ENCODE measurements at regions not wholly inside any gene's neighbourhood (a gene's known extent, or its start where the extent isn't known, plus 50 kb on each side); places are given as distances from the start of the nearest gene placed in this dataset.

- H3K36me3 ChIP-seq (ENCODE audit: control insufficient read depth in 4 of 4, insufficient read depth in 3 of 4, low read depth in 1 of 4, low read length in 3 of 4): no peaks in the 10 kb centered on the region
- no peak overlapping the region for H3K27ac ChIP-seq (ENCODE audit: low read depth in 1 of 2, low read length in 2 of 2)
- H3K9ac ChIP-seq (ENCODE audit: low read depth in 1 of 2, low read length in 2 of 2): no peak overlapping the region
- 61% methylated on average over 3 of the region's 3 CpGs for WGBS
- H3K9me3 ChIP-seq (ENCODE audit: control insufficient read depth in 4 of 4, low read length in 3 of 4): peaks cover 0 to 5% (median 0%) of the 10 kb centered on the region in 4 donors
- no peak for DNase-seq (ENCODE audit: low spot score)
- TF ChIP-seq GABPA (IDR thresholded peaks at IDR 0.05 in 1 of 2, conservative IDR thresholded peaks at IDR 0.05 in 1 of 2) (no peak), NR2F2 (IDR thresholded peaks at IDR 0.05) (no peak), FOXA2 (IDR thresholded peaks at IDR 0.05) (no peak), CTCF (IDR thresholded peaks at IDR 0.05; ENCODE audit: low read depth, low read length, missing input control) (no peak), YY1 (IDR thresholded peaks at IDR 0.05) (no peak), SP1 (IDR thresholded peaks at IDR 0.05) (no peak), RXRA (IDR thresholded peaks at IDR 0.05) (no peak), HNF4A (conservative IDR thresholded peaks at IDR 0.05) (no peak), JUND (IDR thresholded peaks at IDR 0.05) (no peak), EGR1 (IDR thresholded peaks at IDR 0.05; ENCODE audit: low read depth in 2 of 2) (no peak), FOXA1 (IDR thresholded peaks at IDR 0.05) (no peak)
- H3K4me3 ChIP-seq (ENCODE audit: low read depth in 1 of 3, low read length in 3 of 3): no peak overlapping the region
- no peaks in the 10 kb centered on the region for H3K4me1 ChIP-seq (ENCODE audit: control insufficient read depth in 4 of 4, insufficient read depth in 4 of 4, low read length in 3 of 4)
- no peaks in the 10 kb centered on the region for H3K27me3 ChIP-seq (ENCODE audit: control insufficient read depth in 4 of 4, insufficient read depth in 4 of 4, low read length in 3 of 4)
Observed at GRCh38 chr13:31504918-31505317, 234.4 kb upstream of the RXFP2 start.

DNA sequence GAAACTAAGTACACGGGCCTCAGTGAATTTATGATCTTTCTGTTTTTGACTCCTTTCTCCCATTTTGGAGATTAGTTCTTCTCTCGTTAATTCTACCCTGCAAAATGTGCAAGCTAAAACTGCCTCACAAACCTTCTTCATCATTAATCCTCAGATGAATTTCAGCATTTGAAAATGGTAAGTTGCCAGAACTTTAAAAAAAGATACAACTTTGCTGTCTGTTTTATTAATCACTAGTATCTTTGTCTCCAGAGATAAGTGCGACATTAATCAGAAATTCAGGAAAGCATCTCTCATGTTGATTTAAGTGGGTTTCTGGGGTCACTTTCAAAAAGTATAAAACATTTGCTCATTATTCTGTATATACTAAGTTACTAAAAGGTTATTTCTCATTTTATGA, 227.0 kb upstream of the RXFP2 start:
- peaks cover 0 to 6% (median 0%) of the 10 kb centered on the region in 4 donors for H3K27me3 ChIP-seq (ENCODE audit: control insufficient read depth in 4 of 4, insufficient read depth in 4 of 4, low read length in 3 of 4)
- DNase-seq (ENCODE audit: low spot score): no peak
- no peak overlapping the region for H3K9ac ChIP-seq (ENCODE audit: low read depth in 1 of 2, low read length in 2 of 2)
- no peaks in the 10 kb centered on the region for H3K9me3 ChIP-seq (ENCODE audit: control insufficient read depth in 4 of 4, low read length in 3 of 4)
- no peaks in the 10 kb centered on the region for H3K36me3 ChIP-seq (ENCODE audit: control insufficient read depth in 4 of 4, insufficient read depth in 3 of 4, low read depth in 1 of 4, low read length in 3 of 4)
- H3K4me1 ChIP-seq (ENCODE audit: control insufficient read depth in 4 of 4, insufficient read depth in 4 of 4, low read length in 3 of 4): no peaks in the 10 kb centered on the region
- H3K27ac ChIP-seq (ENCODE audit: low read depth in 1 of 2, low read length in 2 of 2): no peak overlapping the region
- WGBS: 63% methylated on average over 3 of the region's 3 CpGs
- no peak overlapping the region for H3K4me3 ChIP-seq (ENCODE audit: low read depth in 1 of 3, low read length in 3 of 3)
- TF ChIP-seq GABPA (IDR thresholded peaks at IDR 0.05 in 1 of 2, conservative IDR thresholded peaks at IDR 0.05 in 1 of 2) (no peak), HNF4G (IDR thresholded peaks at IDR 0.05) (no peak), FOXA2 (IDR thresholded peaks at IDR 0.05) (no peak), YY1 (IDR thresholded peaks at IDR 0.05) (no peak), SP1 (IDR thresholded peaks at IDR 0.05) (no peak), JUND (IDR thresholded peaks at IDR 0.05) (no peak), RXRA (IDR thresholded peaks at IDR 0.05) (no peak), REST (IDR thresholded peaks at IDR 0.05) (no peak), HNF4A (conservative IDR thresholded peaks at IDR 0.05) (no peak), CTCF (IDR thresholded peaks at IDR 0.05; ENCODE audit: low read depth, low read length, missing input control) (no peak), RAD21 (IDR thresholded peaks at IDR 0.05) (no peak), MAX (IDR thresholded peaks at IDR 0.05) (no peak), FOXA1 (IDR thresholded peaks at IDR 0.05) (no peak), NR2F2 (IDR thresholded peaks at IDR 0.05) (no peak), TAF1 (conservative IDR thresholded peaks at IDR 0.05) (no peak), EGR1 (IDR thresholded peaks at IDR 0.05; ENCODE audit: low read depth in 2 of 2) (no peak)
- TF ChIP-seq, protein P1, sequence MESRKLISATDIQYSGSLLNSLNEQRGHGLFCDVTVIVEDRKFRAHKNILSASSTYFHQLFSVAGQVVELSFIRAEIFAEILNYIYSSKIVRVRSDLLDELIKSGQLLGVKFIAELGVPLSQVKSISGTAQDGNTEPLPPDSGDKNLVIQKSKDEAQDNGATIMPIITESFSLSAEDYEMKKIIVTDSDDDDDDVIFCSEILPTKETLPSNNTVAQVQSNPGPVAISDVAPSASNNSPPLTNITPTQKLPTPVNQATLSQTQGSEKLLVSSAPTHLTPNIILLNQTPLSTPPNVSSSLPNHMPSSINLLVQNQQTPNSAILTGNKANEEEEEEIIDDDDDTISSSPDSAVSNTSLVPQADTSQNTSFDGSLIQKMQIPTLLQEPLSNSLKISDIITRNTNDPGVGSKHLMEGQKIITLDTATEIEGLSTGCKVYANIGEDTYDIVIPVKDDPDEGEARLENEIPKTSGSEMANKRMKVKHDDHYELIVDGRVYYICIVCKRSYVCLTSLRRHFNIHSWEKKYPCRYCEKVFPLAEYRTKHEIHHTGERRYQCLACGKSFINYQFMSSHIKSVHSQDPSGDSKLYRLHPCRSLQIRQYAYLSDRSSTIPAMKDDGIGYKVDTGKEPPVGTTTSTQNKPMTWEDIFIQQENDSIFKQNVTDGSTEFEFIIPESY (IDR thresholded peaks at IDR 0.05): no peak
- TF ChIP-seq, protein P2, sequence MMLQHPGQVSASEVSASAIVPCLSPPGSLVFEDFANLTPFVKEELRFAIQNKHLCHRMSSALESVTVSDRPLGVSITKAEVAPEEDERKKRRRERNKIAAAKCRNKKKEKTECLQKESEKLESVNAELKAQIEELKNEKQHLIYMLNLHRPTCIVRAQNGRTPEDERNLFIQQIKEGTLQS (IDR thresholded peaks at IDR 0.05): no peak
